ENCODE measurements at regions not wholly inside any gene's neighbourhood (a gene's known extent, or its start where the extent isn't known, plus 50 kb on each side); places are given as distances from the start of the nearest gene placed in this dataset.

DNA sequence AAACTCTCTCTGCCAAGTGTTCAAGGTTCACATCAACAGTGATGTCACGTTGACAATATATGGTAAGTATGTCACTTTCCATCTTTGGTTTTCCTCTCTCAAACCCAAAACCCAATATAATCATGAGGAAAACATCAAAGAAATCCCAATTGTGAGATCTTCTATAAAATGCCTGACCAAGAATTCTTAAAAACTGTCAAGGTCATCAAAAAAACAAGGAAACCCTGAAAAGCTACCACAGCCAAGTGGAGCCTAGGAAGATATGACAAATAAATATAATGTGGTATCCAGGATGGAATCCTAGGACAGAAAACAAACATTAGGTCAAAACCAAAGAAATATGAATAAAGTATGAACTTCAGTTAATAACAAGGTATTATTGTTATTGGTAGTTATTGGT lies 85.2 kb upstream of the CCDC39 start:
- DNase-seq (ENCODE audit: low read depth in 1 of 2, low spot score in 1 of 2) = no peak
- H3K27ac ChIP-seq (replicated peaks) = no peak overlapping the region
- H3K27me3 ChIP-seq (ENCODE audit: insufficient read depth, poor library complexity, severe bottlenecking) = no peaks in the 10 kb centered on the region
- TF ChIP-seq, protein P1, sequence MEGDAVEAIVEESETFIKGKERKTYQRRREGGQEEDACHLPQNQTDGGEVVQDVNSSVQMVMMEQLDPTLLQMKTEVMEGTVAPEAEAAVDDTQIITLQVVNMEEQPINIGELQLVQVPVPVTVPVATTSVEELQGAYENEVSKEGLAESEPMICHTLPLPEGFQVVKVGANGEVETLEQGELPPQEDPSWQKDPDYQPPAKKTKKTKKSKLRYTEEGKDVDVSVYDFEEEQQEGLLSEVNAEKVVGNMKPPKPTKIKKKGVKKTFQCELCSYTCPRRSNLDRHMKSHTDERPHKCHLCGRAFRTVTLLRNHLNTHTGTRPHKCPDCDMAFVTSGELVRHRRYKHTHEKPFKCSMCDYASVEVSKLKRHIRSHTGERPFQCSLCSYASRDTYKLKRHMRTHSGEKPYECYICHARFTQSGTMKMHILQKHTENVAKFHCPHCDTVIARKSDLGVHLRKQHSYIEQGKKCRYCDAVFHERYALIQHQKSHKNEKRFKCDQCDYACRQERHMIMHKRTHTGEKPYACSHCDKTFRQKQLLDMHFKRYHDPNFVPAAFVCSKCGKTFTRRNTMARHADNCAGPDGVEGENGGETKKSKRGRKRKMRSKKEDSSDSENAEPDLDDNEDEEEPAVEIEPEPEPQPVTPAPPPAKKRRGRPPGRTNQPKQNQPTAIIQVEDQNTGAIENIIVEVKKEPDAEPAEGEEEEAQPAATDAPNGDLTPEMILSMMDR (IDR thresholded peaks at IDR 0.05; ENCODE audit: insufficient read depth, low read length) = no peak
- TF ChIP-seq POLR2AphosphoS5 (IDR thresholded peaks at IDR 0.05; ENCODE audit: low read depth) = no peak
- no peak for TF ChIP-seq GABPA (IDR thresholded peaks at IDR 0.05; ENCODE audit: low read depth)
- no peak for TF ChIP-seq REST (IDR thresholded peaks at IDR 0.05; ENCODE audit: insufficient replicate concordance, low read depth)
- no peak for TF ChIP-seq SPI1 (IDR thresholded peaks at IDR 0.05; ENCODE audit: borderline replicate concordance, low read depth)
- no peak overlapping the region for H3K4me3 ChIP-seq (replicated peaks; ENCODE audit: insufficient read depth, low read length)

DNA sequence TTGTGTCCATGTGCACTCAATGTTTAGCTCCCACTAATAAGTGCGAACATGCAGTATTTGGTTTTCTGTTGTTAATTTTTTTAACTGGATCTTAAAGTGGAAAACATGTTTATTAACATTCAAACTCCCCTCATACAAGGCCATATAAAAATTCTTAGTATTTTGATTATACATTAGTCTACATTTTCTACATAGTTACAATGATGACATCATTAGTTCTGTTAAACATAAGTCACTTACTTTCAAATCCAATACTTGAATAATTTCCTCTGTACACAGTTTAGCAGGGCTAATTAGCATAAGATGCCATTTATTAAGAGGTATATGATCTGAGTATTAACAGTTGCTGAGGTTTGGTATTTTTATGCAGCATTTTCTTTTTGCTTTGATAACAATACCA lies 91.3 kb upstream of the CCDC39 start:
- Histone ChIP-seq H3K4me3 (replicated peaks; ENCODE audit: insufficient read depth, low read length) (no peak overlapping the region), H3K27ac (replicated peaks) (no peak overlapping the region), H3K27me3 (ENCODE audit: insufficient read depth, poor library complexity, severe bottlenecking) (no peaks in the 10 kb centered on the region)
- TF ChIP-seq REST (IDR thresholded peaks at IDR 0.05; ENCODE audit: insufficient replicate concordance, low read depth) (no peak), POLR2AphosphoS5 (IDR thresholded peaks at IDR 0.05; ENCODE audit: low read depth) (no peak), GABPA (IDR thresholded peaks at IDR 0.05; ENCODE audit: low read depth) (no peak), SPI1 (IDR thresholded peaks at IDR 0.05; ENCODE audit: borderline replicate concordance, low read depth) (no peak)
- TF ChIP-seq, protein P1 (IDR thresholded peaks at IDR 0.05; ENCODE audit: insufficient read depth, low read length) = no peak
- DNase-seq (ENCODE audit: low read depth in 1 of 2, low spot score in 1 of 2) = no peak

GRCh38 chr3:180776433-180776832 lies 97.1 kb upstream of the CCDC39 start:
- H3K4me3 ChIP-seq (replicated peaks; ENCODE audit: insufficient read depth, low read length) = no peak overlapping the region
- H3K27me3 ChIP-seq (ENCODE audit: insufficient read depth, poor library complexity, severe bottlenecking) = no peaks in the 10 kb centered on the region
- no peak overlapping the region for H3K27ac ChIP-seq (replicated peaks)
- no peak for DNase-seq (ENCODE audit: low read depth in 1 of 2, low spot score in 1 of 2)
- TF ChIP-seq GABPA (IDR thresholded peaks at IDR 0.05; ENCODE audit: low read depth) (no peak), POLR2AphosphoS5 (IDR thresholded peaks at IDR 0.05; ENCODE audit: low read depth) (no peak), REST (IDR thresholded peaks at IDR 0.05; ENCODE audit: insufficient replicate concordance, low read depth) (no peak), SPI1 (IDR thresholded peaks at IDR 0.05; ENCODE audit: borderline replicate concordance, low read depth) (no peak)
- TF ChIP-seq, protein P1 (IDR thresholded peaks at IDR 0.05; ENCODE audit: insufficient read depth, low read length) = no peak
